H1 (cell line): ENCODE measurements at regions not wholly inside any gene's neighbourhood (a gene's known extent, or its start where the extent isn't known, plus 50 kb on each side); places are given as distances from the start of the nearest gene placed in this dataset.

ENCODE experiments used
- CTCF ChIA-PET: fragments of 300-600 bp; sonication (Branson Sonifier 250); formaldehyde crosslinking; loops from one replicate; lab custom pipeline; 2021; ENCODE audit not compliant: partially characterized antibody; lab: Charles Lee
- POLR2A ChIA-PET: fragments of 300-600 bp; sonication (Branson Sonifier 250); formaldehyde crosslinking; loops from one replicate; lab custom pipeline; 2021; ENCODE audit warnings: inconsistent platforms; ENCODE audit not compliant: partially characterized antibody; lab: Charles Lee
- DNase-seq, 2 experiments: peaks; one replicate each; pipeline versions ENCODE4 v3.0.0 to v3.0.0-alpha.2; 2010 to 2022; ENCODE audit warnings: low spot score in 2 of 2, low read depth in 1 of 2, mixed read lengths in 1 of 2
- FAIRE-seq: peaks from 2 replicates; lab custom pipeline; 2011; peaks lifted over from hg19 to GRCh38; lab: Jason Lieb, UNC
- H2AFZ ChIP-seq: 2 replicates; pipeline ENCODE4 v1.8.1; 2012; ENCODE audit warnings: low read length, inconsistent platforms
- H2AK5ac ChIP-seq: 2 replicates; pipeline ENCODE4 v1.6.1; 2013; ENCODE audit warnings: low read depth, low read length
- H2BK120ac ChIP-seq: replicated peaks from 2 replicates; pipeline ENCODE3; 2013; ENCODE audit warnings: low read depth, low read length, inconsistent platforms
- H2BK12ac ChIP-seq: 2 replicates; pipeline ENCODE4 v1.6.1; 2013; ENCODE audit warnings: low read depth, low read length
- H2BK15ac ChIP-seq: 2 replicates; pipeline ENCODE4 v1.6.1; 2013; ENCODE audit warnings: low read length
- H2BK20ac ChIP-seq: 2 replicates; pipeline ENCODE4 v1.6.1; 2013; ENCODE audit warnings: low read length
- H2BK5ac ChIP-seq: 2 replicates; pipeline ENCODE4 v1.6.1; 2013; ENCODE audit warnings: low read depth, low read length
- H3K14ac ChIP-seq: 2 replicates; pipeline ENCODE4 v1.6.1; 2013; ENCODE audit warnings: inconsistent platforms; ENCODE audit not compliant: insufficient read length
- H3K18ac ChIP-seq: 2 replicates; pipeline ENCODE4 v1.6.1; 2013; ENCODE audit warnings: low read length; ENCODE audit errors: extremely low read depth
- H3K23ac ChIP-seq: 2 replicates; pipeline ENCODE4 v1.6.1; 2013; ENCODE audit warnings: inconsistent platforms; ENCODE audit not compliant: insufficient read length
- H3K23me2 ChIP-seq: 2 replicates; pipeline ENCODE4 v1.6.1; 2013; ENCODE audit warnings: low read depth, low read length
- H3K27ac ChIP-seq: 2 replicates; pipeline ENCODE4 v1.6.1; 2011; ENCODE audit warnings: low read depth, low read length, inconsistent platforms
- H3K27me3 ChIP-seq, 4 experiments: replicated peaks in 1 of 4; 1 replicate in 1 of 4; 2 replicates in 3 of 4; pipeline versions ENCODE4 v1.6.1 to v1.8.1; 2011 to 2013; ENCODE audit warnings: low read length in 3 of 4, mild to moderate bottlenecking in 3 of 4, inconsistent platforms in 2 of 4, mixed read lengths in 2 of 4, moderate library complexity in 1 of 4; ENCODE audit not compliant: control insufficient read depth in 3 of 4, insufficient read depth in 3 of 4; ENCODE audit errors: extremely low read depth in 1 of 4
- H3K36me3 ChIP-seq, 4 experiments: 2 replicates each; pipeline versions ENCODE4 v1.6.1 to v1.8.1; 2011 to 2013; ENCODE audit warnings: mild to moderate bottlenecking in 4 of 4, low read length in 3 of 4, moderate library complexity in 2 of 4, control low read depth in 1 of 4, inconsistent platforms in 1 of 4; ENCODE audit not compliant: insufficient read depth in 4 of 4, control insufficient read depth in 2 of 4
- H3K4ac ChIP-seq: replicated peaks from 2 replicates; pipeline ENCODE3; 2013; ENCODE audit warnings: low read length, low read depth, mixed read lengths, inconsistent platforms; ENCODE audit not compliant: insufficient read length
- H3K4me1 ChIP-seq, 4 experiments: replicated peaks in 1 of 4; 1 replicate in 1 of 4; 2 replicates in 3 of 4; pipeline versions ENCODE4 v1.6.1 to v1.8.1; 2011 to 2013; ENCODE audit warnings: low read length in 3 of 4, inconsistent platforms in 2 of 4, mixed read lengths in 1 of 4; ENCODE audit not compliant: insufficient read depth in 4 of 4, control insufficient read depth in 3 of 4
- H3K4me2 ChIP-seq, 2 experiments: 2 replicates each; pipeline versions ENCODE4 v1.6.1 to v1.8.1; 2011 to 2013; ENCODE audit warnings: low read depth in 2 of 2, low read length in 2 of 2, control low read depth in 1 of 2, inconsistent platforms in 1 of 2, mild to moderate bottlenecking in 1 of 2; ENCODE audit not compliant: insufficient read depth in 1 of 2
- H3K4me3 ChIP-seq, 4 experiments: fragments of 200-600, 300-600 bp in 1 of 4; sonication (generic), shearing (Covaris generic), sonication (Bioruptor Twin) in 1 of 4; 2 replicates each; pipeline versions ENCODE4 v1.5.1 to v1.8.1; 2011 to 2016; ENCODE audit warnings: low read length in 4 of 4, low read depth in 3 of 4, control low read depth in 2 of 4, inconsistent platforms in 2 of 4, mild to moderate bottlenecking in 2 of 4, mixed read lengths in 1 of 4, moderate library complexity in 1 of 4; ENCODE audit not compliant: insufficient read depth in 2 of 4; ENCODE audit errors: extremely low read depth in 1 of 4
- H3K56ac ChIP-seq: replicated peaks from 2 replicates; pipeline ENCODE3; 2013; ENCODE audit warnings: low read depth, mild to moderate bottlenecking, mixed read lengths, low read length, inconsistent platforms; ENCODE audit not compliant: insufficient read length
- H3K79me1 ChIP-seq: 2 replicates; pipeline ENCODE4 v1.6.1; 2013; ENCODE audit warnings: low read depth, low read length, control low read depth
- H3K79me2 ChIP-seq, 2 experiments: 2 replicates each; pipeline versions ENCODE4 v1.6.1 to v1.8.1; 2012 to 2013; ENCODE audit warnings: low read length in 2 of 2, mild to moderate bottlenecking in 2 of 2, inconsistent platforms in 1 of 2; ENCODE audit not compliant: insufficient read depth in 2 of 2, control insufficient read depth in 1 of 2
- H3K9ac ChIP-seq, 4 experiments: replicated peaks in 1 of 4; 1 replicate in 1 of 4; 2 replicates in 3 of 4; pipeline versions ENCODE4 v1.6.1 to v1.8.1; 2011 to 2013; ENCODE audit warnings: low read depth in 3 of 4, low read length in 3 of 4, control low read depth in 2 of 4, mild to moderate bottlenecking in 2 of 4, moderate library complexity in 2 of 4, inconsistent platforms in 1 of 4; ENCODE audit errors: extremely low read depth in 1 of 4
- H3K9me3 ChIP-seq, 2 experiments: 2 replicates each; pipeline versions ENCODE4 v1.6.1 to v1.8.1; 2012 to 2013; ENCODE audit warnings: mild to moderate bottlenecking in 2 of 2, moderate library complexity in 2 of 2, control low read depth in 1 of 2, inconsistent platforms in 1 of 2, low read depth in 1 of 2, low read length in 1 of 2, mixed read lengths in 1 of 2; ENCODE audit not compliant: insufficient read depth in 2 of 2
- H4K20me1 ChIP-seq, 2 experiments: replicated peaks in 1 of 2; 2 replicates each; pipeline versions ENCODE3 to v1.8.1; 2011 to 2013; ENCODE audit warnings: inconsistent platforms in 2 of 2, low read length in 2 of 2, mild to moderate bottlenecking in 1 of 2; ENCODE audit not compliant: insufficient read depth in 2 of 2, control insufficient read depth in 1 of 2
- H4K5ac ChIP-seq: 2 replicates; pipeline ENCODE4 v1.6.1; 2013; ENCODE audit warnings: low read length, low read depth, mixed read lengths, inconsistent platforms; ENCODE audit not compliant: insufficient read length
- H4K8ac ChIP-seq: 2 replicates; pipeline ENCODE4 v1.8.0; 2013; ENCODE audit warnings: mild to moderate bottlenecking, moderate library complexity, low read length, inconsistent platforms; ENCODE audit not compliant: insufficient read depth; ENCODE audit errors: extremely low read depth
- H4K91ac ChIP-seq: replicated peaks from 2 replicates; pipeline ENCODE3; 2013; ENCODE audit warnings: low read length, mixed read lengths, inconsistent platforms; ENCODE audit not compliant: insufficient read length
- ASH2L ChIP-seq: fragments of 200-600, 300-600 bp; sonication (generic); IDR thresholded peaks from one replicate; pipeline ENCODE4 v1.7.1; 2017; ENCODE audit warnings: low read length
- CBX8 ChIP-seq: fragments of 300-800, 300-1000 bp; sonication (generic); IDR thresholded peaks from 2 replicates; pipeline ENCODE4 v1.7.1; 2016; ENCODE audit warnings: low read depth, low read length, borderline replicate concordance
- CHD1 ChIP-seq: IDR thresholded peaks from 2 replicates; pipeline ENCODE4 v1.6.1; 2012; ENCODE audit warnings: low read depth, low read length, improper control_type of control experiment
- CHD2 ChIP-seq: IDR thresholded peaks from 2 replicates; pipeline ENCODE4 v1.6.1; 2012; ENCODE audit warnings: low read length, improper control_type of control experiment
- CREB1 ChIP-seq: IDR thresholded peaks from 2 replicates; pipeline ENCODE4 v1.6.1; 2012; ENCODE audit warnings: inconsistent platforms
- NRF1 ChIP-seq: IDR thresholded peaks from 2 replicates; pipeline ENCODE4 v1.6.1; 2011; ENCODE audit warnings: mild to moderate bottlenecking, low read depth, low read length, improper control_type of control experiment
- POLR2AphosphoS5 ChIP-seq: IDR thresholded peaks from 2 replicates; pipeline ENCODE4 v1.6.1; 2011; ENCODE audit warnings: low read depth, low read length
- RBBP5 ChIP-seq: IDR thresholded peaks from 2 replicates; pipeline ENCODE4 v1.7.1; 2012; ENCODE audit warnings: low read depth, mild to moderate bottlenecking, inconsistent platforms, low read length, moderate library complexity, borderline replicate concordance
- SIN3A ChIP-seq, 2 experiments: IDR thresholded peaks in 1 of 2; conservative IDR thresholded peaks in 1 of 2; 2 replicates each; pipeline ENCODE4 v1.6.1; 2011 to 2012; ENCODE audit warnings: low read length in 2 of 2, improper control_type of control experiment in 1 of 2, low read depth in 1 of 2, mild to moderate bottlenecking in 1 of 2
- TEAD4 ChIP-seq: IDR thresholded peaks from 2 replicates; pipeline ENCODE4 v1.6.1; 2012; ENCODE audit warnings: low read depth, low read length, inconsistent platforms, mixed read lengths
- YY1 ChIP-seq: IDR thresholded peaks from 2 replicates; pipeline ENCODE4 v1.6.1; 2011; ENCODE audit warnings: low read depth, mild to moderate bottlenecking, low read length
- ZNF274 ChIP-seq: IDR thresholded peaks from 2 replicates; pipeline ENCODE4 v1.7.0; 2012; ENCODE audit warnings: low read length, borderline replicate concordance; ENCODE audit errors: extremely low read depth
- WGBS, 2 experiments: shearing (Covaris generic) in 1 of 2; methylation state at CpG; one replicate each; pipeline versions ENCODE4 v1.1.6 to v1.1.7; 2013 to 2015; ENCODE audit warnings: low lambda C conversion rate in 2 of 2, mixed read lengths in 2 of 2, inconsistent platforms in 1 of 2, low coverage in 1 of 2, missing lambda C conversion rate in 1 of 2; ENCODE audit not compliant: insufficient replicate concordance in 2 of 2, insufficient coverage in 1 of 2, insufficient read length in 1 of 2; ENCODE audit errors: extremely low coverage in 1 of 2, missing lambda C conversion rate in 1 of 2; 5-methylcytosine and 5-hydroxymethylcytosine counted together
- TF ChIP-seq, protein P1 (sequence below), 3 experiments: IDR thresholded peaks; 1 replicate in 2 of 3; 2 replicates in 1 of 3; pipeline versions ENCODE4 v1.5.1 to v1.6.1; 2011; ENCODE audit warnings: low read length in 3 of 3, mild to moderate bottlenecking in 3 of 3, inconsistent platforms in 2 of 3, low read depth in 1 of 3, moderate library complexity in 1 of 3; ENCODE audit not compliant: insufficient read depth in 1 of 3; ENCODE audit errors: control extremely low read depth in 1 of 3

DNA sequence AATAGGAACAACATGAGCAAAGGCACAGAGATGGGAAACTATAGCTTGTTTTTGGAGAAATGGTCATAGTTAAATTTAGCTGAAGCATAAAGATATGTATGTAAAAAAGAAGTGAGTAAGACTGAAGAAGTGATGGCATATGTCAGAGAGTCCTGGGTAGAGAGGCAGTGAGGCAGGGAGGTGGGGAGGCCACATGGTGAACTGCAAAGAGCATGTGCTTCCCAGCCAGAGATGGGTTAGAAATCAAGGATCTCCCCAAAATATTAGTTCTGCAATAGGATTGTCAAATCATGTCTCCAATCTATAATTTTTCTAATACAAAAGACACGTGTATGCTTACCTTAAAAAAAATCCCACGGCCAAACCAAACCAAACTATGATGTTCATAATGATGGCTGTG is 82.1 kb upstream of the STXBP6 start:
- Histone ChIP-seq H3K9me3 (no peaks in the 10 kb centered on the region), H3K4me1 (no peaks in the 10 kb centered on the region), H2BK12ac (no peak overlapping the region), H3K9ac (no peak overlapping the region), H3K56ac (no peak overlapping the region), H3K4ac (no peak overlapping the region), H3K36me3 (no peaks in the 10 kb centered on the region), H4K91ac (no peak overlapping the region), H3K23me2 (no peaks in the 10 kb centered on the region; the same call in 1 of the 2 replicates), H3K27ac (no peak overlapping the region), H2BK20ac (no peak overlapping the region), H2AFZ (peak overlapping the region; percentile 89; the same call in 1 of the 2 replicates), H3K4me2 (peak overlapping the region in 1 of 2 experiments; percentile 20; a peak in 1 of 4 replicates), H2BK120ac (no peak overlapping the region), H3K79me1 (no peaks in the 10 kb centered on the region), H3K27me3 (peaks cover 0 to 8% (median 5%) of the 10 kb centered on the region in 4 experiments; a peak in 3 of 7 replicates), H2AK5ac (no peak overlapping the region), H4K20me1 (no peaks in the 10 kb centered on the region), H3K14ac (no peak overlapping the region), H3K18ac (no peak overlapping the region), H3K23ac (no peak overlapping the region), H2BK15ac (no peak overlapping the region), H4K5ac (no peak overlapping the region), H3K4me3 (no peak overlapping the region), H4K8ac (no peak overlapping the region), H3K79me2 (no peaks in the 10 kb centered on the region), H2BK5ac (no peak overlapping the region)
- CTCF ChIA-PET = interaction anchor here (0.6 to 6.0 kb wide), 35 partner anchors 8 to 422 kb away, joined by 3 to 80 read pairs (median 4); no protein-coding TSS in a partner anchor
- POLR2A ChIA-PET = no interaction called here
- 77% methylated on average over 2 of the region's 2 CpGs; no CpG with 5 or more reads in 1 of the 2 experiments for WGBS, 2 experiments
- DNase-seq (no peak), FAIRE-seq (no peak)
- TF ChIP-seq SIN3A (conservative IDR thresholded peaks at IDR 0.05 in 1 of 2, IDR thresholded peaks at IDR 0.05 in 1 of 2; ENCODE audit: low read depth in 1 of 2, low read length in 2 of 2) (no peak), CREB1 (no peak), ZNF274 (no peak), POLR2AphosphoS5 (no peak), CHD2 (no peak), CBX8 (no peak), YY1 (no peak), RBBP5 (no peak), NRF1 (no peak), TEAD4 (no peak), ASH2L (no peak), CHD1 (no peak)
- TF ChIP-seq, protein P1, sequence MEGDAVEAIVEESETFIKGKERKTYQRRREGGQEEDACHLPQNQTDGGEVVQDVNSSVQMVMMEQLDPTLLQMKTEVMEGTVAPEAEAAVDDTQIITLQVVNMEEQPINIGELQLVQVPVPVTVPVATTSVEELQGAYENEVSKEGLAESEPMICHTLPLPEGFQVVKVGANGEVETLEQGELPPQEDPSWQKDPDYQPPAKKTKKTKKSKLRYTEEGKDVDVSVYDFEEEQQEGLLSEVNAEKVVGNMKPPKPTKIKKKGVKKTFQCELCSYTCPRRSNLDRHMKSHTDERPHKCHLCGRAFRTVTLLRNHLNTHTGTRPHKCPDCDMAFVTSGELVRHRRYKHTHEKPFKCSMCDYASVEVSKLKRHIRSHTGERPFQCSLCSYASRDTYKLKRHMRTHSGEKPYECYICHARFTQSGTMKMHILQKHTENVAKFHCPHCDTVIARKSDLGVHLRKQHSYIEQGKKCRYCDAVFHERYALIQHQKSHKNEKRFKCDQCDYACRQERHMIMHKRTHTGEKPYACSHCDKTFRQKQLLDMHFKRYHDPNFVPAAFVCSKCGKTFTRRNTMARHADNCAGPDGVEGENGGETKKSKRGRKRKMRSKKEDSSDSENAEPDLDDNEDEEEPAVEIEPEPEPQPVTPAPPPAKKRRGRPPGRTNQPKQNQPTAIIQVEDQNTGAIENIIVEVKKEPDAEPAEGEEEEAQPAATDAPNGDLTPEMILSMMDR (IDR thresholded peaks at IDR 0.05; ENCODE audit: control extremely low read depth in 1 of 3, insufficient read depth in 1 of 3, low read depth in 1 of 3, low read length in 3 of 3) = no peak
